NCI-H526 treated with DMSO at 0.1 percent for 48 hours (cell line): ENCODE measurements at regions not wholly inside any gene's neighbourhood (a gene's known extent, or its start where the extent isn't known, plus 50 kb on each side); places are given as distances from the start of the nearest gene placed in this dataset.
"Not testable (repeated sequence)": the region's sequence is repeated elsewhere in the genome, so short reads cannot be mapped to it uniquely, and the experiment has no call there.

Experiments
- DNase-seq: peaks from one replicate; lab custom pipeline; 2025; lab: John Stamatoyannopoulos, UW

DNA sequence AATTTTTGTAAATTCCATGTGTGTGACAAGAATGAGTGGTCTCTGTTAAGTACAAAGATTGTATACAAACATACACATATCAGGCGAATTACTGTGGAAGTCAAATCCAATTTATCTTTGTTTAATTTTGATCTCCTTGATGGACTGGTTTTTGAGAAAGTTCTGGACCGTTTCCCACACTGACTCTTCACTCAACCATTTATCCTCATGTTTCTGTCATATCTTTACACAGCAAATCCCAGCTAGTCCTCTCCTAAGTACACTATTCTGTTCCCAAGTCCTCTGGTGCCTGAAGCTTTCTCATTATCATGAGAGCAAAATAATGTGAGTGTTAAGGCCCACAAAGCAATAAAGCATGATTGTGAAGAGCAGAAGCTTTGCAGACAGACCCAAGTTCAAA lies 189.9 kb downstream of the WNT5A start:
- DNase-seq, result no peak

DNA sequence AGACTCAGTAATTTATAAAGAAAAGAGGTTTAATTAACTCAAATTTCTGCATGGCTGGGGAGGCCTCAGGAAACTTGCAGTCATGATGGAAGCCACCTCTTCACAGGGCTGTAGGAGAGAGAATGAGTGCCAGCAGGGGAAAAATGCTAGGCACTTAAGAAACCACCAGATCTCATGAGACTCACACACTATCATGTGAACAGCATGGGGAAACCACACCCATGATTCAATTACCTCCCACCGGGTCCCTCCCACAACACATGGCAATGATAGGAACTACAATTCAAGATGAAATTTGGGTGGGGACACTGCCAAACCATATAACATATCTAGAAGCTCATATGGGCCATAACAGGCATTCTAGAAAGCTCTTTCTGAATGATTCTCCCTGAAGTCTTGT lies 190.3 kb downstream of the WNT5A start:
- no peak for DNase-seq

DNA sequence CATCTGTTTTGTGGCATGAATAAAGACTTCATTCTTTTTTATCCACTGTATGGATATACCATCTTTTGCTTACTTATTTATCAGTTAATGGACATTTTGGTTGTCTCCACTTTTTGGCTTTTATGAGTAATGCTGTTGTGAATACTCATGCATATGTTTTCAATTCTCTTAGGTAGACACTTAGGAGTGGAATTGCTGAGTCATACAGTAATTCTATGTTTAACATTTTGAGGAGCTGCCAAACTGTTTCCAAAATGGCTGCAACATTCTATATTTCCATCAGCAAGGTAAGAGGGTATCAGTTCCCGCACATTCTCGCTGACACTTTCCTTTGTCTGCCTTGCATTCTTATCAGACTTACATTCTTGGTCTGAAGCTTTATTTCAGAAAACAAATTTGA lies 191.1 kb downstream of the WNT5A start:
- DNase-seq, result no peak

DNA sequence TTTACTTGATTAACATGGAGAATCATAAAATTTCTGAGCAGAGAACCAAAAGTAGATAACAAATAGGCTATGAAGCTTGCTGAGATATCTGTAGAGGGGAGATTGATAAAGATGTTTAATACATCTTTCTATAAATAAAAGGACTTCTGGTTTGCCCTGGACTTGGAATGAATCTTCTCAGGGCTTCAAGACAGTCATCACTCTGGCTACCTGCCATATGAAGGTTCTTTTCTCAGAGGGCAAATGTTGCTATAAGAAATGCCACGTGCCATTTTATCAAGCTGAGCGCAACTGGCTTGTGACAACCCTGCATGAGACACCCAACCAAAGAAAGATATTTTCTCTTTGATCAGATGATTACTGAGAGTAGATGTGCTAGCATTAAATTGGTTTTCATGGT lies 192.5 kb downstream of the WNT5A start:
- no peak for DNase-seq

DNA sequence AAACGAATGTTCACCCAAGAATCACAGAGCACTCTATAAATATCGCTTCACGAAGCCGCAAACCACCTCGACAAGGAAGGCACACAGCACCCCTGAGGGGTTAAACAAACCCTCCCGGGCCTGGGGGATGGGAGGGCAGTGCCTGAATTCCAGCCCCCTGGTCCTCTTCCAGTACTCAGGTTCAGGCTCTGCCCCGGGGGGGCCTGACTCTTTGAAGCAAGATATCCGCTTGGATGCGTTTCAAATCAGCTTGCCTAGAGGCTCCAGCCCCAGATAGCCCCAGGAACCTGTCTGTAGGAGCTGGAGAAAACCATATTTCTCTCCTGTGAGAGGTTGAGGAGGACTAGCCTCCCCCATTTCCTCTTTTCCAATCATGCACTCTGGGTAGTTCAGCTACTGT lies 194.7 kb downstream of the WNT5A start:
- no peak for DNase-seq

DNA sequence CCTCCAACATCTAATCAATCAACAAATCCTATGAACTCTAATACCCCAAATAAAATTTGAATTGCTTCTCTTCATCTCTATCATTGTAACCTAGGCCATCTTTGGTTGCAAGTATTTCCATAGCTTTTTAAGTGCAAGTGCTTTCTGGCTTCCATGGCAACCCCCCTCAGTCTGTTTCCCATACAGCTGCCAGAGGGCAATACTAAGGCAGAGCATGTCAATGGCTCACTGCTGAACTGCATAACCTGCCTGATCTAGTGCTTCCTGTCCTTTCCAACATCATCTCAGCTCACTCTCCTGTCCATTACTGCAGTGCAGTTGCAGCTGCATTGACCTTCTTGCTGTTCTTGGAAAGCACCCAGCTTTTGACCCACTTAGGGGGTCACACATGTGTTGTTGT lies 198.4 kb downstream of the WNT5A start:
- DNase-seq, result no peak

DNA sequence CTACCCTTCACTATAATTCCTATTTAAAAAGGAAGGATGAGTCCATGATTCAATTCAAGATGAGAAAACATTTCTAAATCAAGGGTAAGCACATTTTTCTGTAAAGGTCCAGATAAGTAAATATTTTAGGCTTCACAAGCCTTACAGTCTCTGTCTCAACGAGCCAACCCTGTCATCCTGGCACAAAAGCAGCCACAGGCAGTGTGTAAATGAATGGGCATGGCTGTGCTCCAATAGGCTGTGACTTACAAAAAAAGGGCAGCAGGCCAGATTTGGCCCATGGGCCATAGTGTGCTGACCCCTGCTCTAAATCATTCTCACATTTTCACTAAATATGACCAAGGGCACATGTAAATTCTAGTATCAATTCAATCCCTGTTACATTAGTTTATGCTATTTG lies 200.4 kb downstream of the WNT5A start:
- no peak for DNase-seq

DNA sequence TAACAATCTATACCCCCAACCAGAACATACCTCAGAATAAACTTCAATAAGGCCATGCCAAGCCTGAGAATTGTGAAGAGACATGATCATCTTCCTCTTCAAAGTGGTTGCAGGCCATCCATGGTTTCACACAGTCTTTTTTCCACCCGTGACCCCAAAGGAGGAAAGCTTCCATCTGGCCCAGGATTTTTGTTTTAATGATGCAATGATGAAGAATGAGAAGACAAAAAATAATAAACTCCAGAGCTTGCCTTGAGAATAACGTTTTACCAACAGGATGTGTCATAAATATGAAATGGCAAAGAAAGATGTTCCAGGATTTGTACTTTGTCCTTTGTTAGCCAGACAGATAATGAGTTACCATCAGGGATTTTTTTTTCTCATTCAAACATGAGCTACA lies 201.9 kb downstream of the WNT5A start:
- no peak for DNase-seq

DNA sequence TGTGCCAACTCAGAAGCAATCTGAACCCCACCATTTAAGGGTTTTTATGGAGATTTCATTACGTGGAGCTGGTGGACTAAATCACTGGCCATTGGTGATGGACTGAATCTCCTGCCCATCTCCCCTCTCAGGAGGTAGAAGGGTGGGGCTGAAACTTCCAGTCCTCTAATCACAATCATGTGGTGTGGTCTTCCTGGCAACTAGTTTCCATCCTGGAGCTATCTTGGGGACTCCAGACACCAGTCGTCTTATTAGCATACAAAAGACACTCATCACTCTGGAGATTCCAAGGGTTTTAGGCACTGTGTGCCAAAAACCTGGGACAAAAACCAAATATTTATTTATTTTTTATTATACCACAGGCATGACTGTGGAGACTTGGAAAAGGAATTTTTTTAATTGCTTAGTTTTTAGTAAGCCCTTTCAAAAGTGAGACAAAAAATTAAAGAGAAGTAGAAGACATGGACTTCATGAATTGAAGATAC lies 203.6 kb downstream of the WNT5A start:
- DNase-seq, result no peak

DNA sequence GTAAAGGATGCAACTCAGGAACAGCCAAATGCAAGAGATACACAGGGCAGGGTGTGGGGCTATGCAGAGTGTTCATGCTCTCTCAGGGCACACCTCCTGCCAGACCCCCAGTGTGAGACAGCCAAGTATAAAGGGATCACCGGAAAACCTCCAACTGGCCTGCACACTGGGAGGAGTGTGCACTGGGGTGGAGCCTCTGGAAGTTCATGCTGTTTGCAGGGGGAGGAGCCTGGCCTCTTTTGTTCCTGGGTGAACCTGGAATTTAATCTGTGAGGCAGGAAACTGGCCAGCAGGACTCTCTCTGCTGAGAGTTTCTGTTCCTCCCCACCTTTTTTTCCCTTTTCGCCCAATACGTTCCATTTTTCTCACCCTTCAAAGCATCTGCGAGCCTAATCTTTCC lies 204.1 kb downstream of the WNT5A start:
- no peak for DNase-seq

DNA sequence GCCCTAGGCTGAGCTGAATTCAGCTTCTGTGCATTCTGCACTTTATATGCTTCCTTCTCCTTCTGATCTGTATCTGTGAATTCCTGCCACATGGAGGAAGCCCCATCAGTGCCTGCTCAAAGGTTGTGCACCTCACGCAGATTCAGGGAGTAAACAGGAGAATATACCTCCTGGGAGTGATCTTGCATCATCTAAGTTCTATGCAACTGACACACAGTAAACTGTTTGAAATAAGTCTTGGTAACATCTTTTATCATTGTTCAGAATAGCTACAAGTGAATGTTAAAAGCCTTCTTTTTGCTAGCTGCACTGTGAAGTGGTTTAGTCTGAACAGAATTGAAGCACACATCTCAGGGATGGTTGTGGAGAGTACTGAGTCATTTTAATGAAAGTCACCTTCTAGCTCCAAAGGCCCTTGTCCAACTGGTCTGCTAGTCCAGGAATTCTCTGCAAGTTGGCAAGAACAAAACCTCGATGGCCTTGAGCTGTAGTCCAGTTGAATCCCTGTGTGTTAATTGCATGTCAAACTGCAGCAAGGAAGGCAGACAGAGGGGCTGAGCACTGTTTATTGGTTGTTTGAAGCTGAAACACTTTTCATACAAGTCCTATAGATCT lies 215.0 kb downstream of the WNT5A start:
- DNase-seq, result no peak

DNA sequence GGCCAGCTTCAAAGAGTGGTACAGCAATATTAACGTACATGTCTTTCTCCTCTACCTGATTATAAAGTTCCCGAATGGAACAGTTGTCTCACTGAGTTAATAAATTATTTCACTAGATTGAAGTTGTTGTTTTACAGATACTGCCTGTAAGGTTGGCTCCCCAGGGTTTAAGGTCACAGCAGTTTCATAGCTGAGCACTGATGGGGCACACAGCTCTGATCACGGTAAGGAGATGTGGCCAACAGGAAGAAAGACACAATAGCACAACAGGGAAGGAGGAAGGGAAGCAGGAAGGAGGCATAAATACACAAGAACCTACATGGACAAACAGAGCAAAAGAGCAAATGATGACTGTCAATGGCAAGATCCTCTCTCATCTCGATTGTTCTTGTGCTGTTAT lies 215.6 kb downstream of the WNT5A start:
- no peak for DNase-seq

DNA sequence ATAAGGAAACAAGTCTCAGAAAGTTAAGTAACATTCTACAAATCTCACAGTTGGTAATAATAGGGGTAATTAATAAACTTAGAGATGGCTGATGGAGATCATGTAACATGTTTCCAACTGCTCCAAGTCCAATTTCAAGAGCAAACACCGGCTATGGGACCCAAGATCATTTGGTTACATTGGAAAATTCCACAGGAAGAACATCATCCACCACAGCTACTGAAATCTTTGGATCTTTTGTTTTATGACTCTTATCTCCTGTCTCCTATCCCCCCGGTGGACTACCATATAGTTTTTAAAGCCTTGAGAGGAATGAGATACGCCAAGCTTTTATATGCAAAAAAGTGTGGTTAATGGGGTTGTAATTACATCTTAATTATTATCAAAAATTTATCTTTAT lies 216.1 kb downstream of the WNT5A start:
- no peak for DNase-seq

DNA sequence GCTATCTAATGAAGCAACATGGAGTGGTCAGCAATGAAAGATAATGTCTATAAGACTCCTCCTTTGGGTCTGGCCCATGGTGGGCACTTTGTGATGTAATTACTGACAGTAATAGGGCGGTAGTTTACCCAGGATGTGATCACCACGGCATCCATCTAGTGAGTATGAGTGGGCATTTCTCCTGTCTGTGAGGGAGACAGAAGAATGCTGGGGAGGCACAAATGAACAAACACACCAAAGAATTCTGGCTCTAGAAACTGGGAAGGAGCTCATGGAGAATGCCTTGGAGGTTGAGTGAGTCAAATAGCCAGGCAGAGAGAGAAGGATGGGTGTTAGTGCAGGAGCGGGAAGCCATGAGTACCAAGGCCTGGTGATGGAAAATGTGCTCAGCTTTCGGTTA lies 217.5 kb downstream of the WNT5A start:
- DNase-seq, result no peak

DNA sequence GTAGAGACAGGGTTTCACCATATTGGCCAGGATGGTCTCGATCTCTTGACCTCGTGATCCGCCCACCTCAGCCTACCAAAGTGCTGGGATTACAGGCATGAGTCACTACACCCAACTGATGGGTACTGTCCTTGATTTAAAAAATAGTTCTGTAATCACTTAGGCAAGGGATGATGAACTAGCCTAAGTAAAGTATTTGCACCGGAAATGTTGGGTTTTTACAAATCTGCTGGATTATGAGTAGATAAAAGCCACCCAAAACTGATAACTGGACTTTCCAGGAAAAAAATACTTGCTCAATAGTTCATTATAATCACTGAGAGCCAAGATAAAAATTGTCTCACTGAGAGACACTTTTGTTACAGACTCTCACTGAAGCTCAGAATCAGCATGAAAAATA lies 218.0 kb downstream of the WNT5A start:
- no peak for DNase-seq

DNA sequence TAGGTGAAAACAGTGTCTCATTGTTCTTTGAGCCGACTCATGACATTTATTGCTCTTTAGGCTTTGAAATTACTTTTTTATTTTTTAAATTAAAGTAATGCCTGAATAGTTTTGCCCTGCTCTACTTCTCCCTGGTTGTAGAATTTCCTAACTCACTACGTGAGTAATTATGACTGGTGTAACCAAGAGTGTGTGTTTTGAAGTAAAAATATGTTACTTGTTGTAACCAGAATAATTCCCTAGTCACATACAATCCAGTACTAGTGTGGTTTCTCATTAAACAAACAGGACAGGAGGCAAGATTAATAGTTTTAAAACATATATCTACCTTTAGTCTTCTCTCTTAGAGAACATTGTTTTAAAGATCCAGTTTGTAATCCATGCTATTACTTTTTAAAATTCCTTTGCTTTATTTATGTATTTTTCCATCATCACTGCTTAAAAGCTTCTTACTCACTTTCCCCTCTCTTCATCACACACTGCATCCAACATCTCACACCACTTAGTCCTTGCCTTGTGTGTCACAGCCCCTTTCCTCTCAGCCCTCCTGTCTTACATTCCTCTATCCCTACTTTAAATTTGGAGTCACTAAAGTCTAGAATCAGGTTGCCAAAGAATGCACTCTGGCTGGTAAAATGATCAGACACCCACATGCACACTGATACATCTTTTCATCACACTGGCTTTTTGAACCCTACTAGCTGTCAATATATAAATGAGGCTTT lies 219.7 kb downstream of the WNT5A start:
- no peak for DNase-seq

DNA sequence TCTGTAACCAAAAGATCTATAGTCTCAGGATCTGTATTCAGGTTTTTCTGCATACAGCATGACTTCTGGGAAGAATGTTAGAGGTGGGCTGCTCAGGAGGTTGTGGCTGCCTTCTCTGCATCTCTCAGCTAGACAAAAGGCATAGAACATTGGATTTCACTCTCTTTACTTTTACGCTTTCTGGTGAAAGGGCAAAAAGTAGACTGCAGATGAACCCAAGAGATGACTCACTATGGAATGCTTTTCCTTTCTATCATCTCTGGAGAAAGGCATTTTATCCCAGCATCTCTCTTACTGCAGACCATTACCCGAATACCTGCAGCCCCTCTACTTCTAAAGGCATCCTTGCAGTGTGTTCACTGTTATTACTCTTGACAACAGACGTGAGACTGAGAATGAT lies 222.2 kb downstream of the WNT5A start:
- no peak for DNase-seq

DNA sequence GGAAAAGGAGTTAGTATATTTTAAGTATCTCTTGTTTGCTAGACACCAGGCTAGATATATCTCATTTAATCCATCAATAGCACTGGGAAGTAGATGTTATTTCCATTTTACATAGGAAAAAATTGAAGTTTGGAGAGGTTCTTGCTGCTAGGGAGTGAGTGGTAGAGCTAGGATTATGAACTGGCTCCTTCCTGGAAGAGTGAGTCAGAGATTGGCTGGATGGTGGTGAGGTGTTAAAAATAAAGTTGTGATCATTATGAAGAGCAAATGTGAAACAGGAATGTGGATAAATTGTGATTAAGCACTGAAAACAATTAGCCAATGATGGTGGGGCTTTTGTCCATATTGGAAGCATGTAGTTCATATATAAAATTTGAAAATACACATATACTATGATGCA lies 234.2 kb downstream of the WNT5A start:
- no peak for DNase-seq

DNA sequence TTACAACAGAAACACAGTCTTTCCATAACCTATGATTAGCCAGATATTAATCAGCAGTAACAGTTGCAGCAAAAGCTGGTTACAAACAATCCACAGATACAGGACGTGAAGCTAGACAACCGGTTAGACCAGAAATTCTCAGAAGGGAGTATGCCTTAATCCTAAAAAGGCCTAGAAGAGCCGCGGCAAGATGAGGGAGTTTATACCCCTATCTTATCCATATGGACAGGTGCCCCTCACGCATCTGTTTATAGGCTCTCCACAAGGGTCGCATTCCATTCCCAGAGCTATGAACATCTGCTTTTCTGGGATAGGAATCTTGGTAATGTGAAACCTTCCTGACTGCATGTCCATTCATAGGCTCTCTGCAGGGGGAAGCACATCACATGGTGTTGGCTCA lies 237.9 kb downstream of the WNT5A start:
- DNase-seq, result not testable (repeated sequence)

DNA sequence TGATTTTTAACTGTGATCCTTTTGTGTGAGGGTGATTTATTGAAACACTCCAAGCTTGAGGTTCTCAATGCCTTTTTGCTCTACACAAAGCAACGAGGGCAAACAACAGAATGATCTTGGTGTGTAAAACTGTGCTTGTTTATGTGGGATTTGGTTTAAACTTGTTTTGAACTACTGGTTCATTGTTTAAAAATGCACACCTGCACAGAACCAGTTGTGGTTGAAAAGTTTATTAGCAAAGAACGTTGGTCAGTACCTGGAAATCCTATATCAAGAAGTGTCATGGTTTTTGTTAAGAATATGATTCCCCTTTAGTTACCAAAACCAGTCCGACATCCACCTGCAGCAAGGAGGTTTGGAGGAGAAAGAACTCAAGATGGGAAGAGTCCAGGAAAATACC lies 239.4 kb downstream of the WNT5A start:
- no peak for DNase-seq

DNA sequence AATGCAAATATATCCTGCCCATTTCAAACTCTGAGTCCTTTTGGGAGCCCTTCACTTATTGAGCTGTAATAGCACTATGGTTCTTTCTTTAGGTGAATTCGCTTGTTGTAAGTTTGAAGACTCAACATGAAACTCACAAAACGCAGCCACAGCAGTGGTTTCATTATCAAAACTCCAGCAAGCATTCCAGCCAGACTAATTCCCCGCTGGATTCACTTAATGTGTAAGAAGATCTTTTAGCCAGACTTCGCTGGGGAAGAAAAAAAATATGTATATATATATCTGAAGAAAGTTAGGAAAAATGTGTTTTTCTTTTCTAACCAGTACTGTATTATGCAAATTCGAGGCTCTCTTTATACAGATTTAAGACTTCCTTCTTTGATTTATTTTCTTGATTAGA lies 241.1 kb downstream of the WNT5A start:
- no peak for DNase-seq

DNA sequence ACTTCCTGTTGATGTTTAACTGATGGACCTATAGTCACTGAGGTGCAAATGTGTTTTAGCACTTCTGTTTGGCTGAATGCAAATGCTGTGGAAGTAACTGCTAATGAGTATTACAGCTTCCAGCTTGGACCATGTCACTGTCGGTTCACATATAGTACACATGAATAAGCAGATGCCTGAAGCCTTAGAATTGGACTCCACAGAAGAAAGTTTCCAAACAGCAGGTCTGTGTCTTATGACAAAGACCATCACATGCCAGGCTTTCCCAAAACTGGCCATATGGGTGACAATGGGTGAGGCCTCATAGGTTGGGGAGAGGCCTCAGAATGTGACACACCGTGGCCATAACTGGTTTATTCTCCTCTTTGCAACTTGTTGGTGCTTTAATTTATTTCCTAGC lies 241.8 kb downstream of the WNT5A start:
- no peak for DNase-seq

DNA sequence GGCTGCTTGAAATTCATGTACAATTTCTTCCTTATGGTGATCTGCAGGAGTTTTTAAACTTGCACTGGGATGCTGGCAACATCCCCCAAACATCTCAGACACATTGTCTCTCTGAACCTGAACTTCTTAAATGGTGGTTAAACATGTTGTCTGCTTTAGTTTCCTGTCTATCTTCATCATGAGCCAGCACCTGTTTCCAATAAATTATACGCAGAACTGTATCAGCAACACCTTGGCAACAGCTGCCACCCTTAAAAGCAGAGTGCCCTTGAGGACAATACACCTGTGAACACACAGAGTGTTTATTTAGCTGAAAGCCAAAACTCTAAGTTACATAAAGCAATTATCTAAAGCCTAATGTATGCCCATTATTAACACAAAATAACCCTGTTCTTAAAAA lies 242.9 kb downstream of the WNT5A start:
- DNase-seq, result peak; percentile 32

DNA sequence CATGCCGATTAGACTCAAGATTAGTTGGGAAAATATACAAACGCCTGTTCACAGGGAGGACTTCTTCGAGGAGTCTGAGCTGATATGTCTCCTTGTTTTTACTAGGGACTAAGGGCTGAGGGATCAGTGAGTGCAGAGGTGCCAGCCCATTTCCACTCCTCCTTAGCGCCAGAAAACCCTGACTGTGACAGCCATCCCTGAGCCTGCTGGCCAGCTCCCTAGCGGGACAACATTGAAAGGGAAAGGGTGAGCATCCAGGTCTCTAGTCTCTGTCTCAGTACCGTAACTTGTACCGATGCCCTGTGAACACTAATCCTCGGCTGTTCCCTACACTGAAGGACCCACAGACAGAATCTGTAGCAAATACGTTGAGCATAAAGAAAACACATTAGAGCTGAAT lies 243.4 kb downstream of the WNT5A start:
- DNase-seq, result no peak
